ELF-1 (cell line): ENCODE measurements at regions not wholly inside any gene's neighbourhood (a gene's known extent, or its start where the extent isn't known, plus 50 kb on each side); places are given as distances from the start of the nearest gene placed in this dataset.

Source experiments
- DNase-seq: peaks from one replicate; pipeline ENCODE4 v3.0.0-alpha.2; 2016; ENCODE audit warnings: low read depth, low spot score

GRCh38 chr11:70918242-70918641 lies 334.1 kb downstream of the SHANK2 start:
- DNase-seq = no peak

DNA sequence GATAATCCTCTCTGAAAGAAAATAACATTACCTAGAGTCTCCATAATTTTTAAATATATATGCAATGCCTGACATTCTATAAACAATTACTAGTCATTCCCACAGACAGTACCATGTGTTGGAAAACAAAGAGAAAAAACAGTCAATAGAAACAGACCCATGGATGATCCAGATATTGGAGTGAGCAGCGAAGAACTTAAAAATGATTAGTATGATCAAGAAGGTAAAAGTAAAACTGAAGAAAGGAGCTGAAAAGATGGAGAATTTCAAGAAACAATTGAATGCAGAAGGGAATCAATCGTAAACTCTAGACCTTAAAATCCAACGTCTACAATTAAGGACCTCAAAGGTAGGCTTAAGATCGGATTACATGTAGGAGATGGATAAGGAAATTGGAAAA lies 330.6 kb downstream of the SHANK2 start:
- no peak for DNase-seq

GRCh38 chr11:70924108-70924507 lies 328.3 kb downstream of the SHANK2 start:
- no peak for DNase-seq

DNA sequence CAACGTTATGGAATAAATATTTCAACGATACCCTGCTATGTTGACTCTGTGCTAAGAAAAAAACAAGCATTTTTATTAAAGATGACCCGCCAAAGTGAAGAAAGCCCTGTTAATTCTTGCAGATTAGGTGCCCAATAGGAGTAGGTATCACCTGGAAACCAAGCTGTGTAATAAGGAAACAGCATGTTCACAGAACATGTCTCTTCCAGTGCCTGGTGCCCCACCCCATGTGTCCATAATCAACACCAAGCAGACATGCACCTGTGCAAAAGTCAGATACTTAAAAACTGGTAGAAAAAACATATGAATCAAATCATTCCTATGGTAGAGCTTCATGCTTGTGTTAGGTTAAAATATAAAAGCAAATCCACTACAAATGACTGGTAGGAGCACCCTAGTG lies 327.1 kb downstream of the SHANK2 start:
- no peak for DNase-seq

- no peak for DNase-seq
Observed at GRCh38 chr11:70926543-70927201, 325.7 kb downstream of the SHANK2 start.

DNA sequence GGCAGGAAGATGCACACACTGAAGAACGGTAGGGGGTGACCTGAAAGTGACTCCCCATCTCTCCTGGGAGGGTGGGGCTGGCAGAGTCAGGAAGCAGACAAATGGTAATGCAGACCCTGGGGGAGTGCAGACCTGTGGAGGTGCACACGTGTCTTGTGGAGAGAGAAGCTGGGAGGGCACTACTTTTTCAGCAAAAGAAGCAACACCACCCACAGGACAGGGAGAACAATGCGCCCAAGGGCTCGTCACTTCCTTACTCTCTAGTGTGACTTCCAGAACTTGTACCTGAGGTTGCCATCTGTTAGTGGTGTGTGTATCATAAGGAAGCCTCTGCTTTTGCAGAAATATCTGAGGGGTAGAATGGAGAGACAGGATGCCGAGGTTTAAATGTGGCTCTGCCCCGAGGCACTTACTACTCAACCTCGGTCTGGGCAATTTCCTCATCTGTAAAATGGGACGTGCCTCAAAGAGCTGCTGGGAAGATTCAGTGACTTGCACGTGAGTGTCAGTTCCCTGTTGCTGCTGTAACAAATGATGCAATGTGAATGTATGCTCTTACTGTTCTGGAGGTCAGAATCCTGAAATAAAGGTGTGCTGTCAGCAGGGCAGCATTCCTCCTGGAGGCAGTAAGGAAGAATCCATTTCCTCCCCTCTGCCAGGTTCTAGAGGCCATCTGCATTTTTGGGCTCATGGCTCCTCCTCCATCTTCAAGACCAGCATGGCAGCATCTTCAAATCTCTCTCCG lies 323.4 kb downstream of the SHANK2 start:
- DNase-seq = peak; percentile 27

DNA sequence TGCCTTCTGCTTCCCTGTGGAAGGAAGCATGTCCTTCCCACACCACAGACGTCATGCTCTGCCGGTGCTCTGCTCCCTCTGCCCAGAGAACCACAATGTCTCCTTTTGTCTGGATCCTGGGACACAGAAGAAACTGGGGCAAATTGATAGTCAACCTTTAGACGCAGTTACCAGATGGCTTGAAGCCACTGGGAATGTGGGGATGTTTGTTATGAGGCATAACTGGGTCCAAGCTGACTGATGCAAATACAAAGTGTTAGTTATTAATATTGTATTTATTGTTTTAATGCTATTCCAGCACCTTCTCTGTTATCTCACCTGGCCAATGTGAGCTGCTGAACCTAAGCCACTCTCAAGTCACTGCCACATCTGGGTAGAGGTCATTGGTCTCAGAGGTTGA lies 322.2 kb downstream of the SHANK2 start:
- no peak for DNase-seq

DNA sequence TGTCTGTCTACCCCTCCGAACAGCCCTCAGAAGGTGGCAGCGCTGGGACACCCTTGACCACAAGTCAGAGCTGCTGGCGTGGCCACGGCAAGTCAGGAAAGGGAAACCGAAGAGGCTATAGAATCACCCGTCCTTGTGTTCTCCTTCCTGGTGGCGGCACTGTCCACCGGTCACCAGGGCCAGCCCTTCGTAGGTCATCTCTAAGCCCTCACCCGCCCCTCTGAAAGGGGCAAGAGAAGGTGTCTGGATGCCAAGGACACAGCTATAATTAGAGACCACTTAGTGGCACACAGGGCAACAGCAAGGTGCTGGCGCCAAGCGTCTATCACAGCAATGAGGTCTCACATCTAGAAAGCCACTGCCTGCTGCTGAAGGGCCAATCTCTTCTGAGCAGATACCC lies 320.9 kb downstream of the SHANK2 start:
- no peak for DNase-seq

GRCh38 chr11:70933981-70934583 lies 318.3 kb downstream of the SHANK2 start:
- DNase-seq = no peak

GRCh38 chr11:70935006-70935768 lies 317.2 kb downstream of the SHANK2 start:
- no peak for DNase-seq

DNA sequence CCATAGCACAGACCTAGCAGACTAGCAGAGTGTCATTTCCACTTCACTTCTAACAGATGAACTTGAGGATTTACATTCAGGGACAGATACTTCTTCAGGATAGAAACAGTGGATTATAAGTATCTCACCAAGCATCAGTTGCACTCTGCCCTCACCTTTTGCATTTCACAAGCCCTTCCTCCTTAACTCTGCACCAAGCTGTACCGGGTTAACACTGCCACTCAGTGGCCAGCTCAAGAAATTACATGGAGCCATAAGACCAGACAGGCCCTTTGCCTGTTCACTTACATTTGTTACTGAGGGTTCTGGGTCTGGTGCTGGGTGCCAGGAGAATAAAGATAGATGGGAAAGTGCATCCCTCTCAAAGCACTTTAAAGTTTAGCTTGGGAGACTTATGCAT lies 309.8 kb downstream of the SHANK2 start:
- no peak for DNase-seq

DNA sequence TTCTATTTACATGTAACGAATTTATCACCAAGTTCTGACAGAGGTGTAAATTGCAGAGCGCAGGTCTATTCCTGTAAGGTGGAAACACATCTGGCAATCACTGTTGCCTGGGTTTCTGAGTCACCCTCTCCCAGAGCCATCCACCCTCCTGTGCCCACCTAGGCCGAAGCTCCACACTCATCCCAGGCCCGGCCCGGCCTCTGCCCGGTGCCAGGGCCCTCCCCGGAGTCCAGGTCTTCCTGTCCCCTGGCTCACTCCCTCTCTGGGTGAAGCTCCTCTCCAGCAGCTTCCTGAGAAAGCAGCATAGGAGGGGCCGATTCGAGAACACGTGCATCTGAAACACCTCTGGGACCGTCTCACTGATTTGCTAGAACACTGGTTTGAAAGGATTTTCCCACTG lies 308.2 kb downstream of the SHANK2 start:
- no peak for DNase-seq

GRCh38 chr11:70944636-70945035 lies 307.7 kb downstream of the SHANK2 start:
- DNase-seq = no peak

GRCh38 chr11:70948398-70948797 lies 304.0 kb downstream of the SHANK2 start:
- DNase-seq = no peak

DNA sequence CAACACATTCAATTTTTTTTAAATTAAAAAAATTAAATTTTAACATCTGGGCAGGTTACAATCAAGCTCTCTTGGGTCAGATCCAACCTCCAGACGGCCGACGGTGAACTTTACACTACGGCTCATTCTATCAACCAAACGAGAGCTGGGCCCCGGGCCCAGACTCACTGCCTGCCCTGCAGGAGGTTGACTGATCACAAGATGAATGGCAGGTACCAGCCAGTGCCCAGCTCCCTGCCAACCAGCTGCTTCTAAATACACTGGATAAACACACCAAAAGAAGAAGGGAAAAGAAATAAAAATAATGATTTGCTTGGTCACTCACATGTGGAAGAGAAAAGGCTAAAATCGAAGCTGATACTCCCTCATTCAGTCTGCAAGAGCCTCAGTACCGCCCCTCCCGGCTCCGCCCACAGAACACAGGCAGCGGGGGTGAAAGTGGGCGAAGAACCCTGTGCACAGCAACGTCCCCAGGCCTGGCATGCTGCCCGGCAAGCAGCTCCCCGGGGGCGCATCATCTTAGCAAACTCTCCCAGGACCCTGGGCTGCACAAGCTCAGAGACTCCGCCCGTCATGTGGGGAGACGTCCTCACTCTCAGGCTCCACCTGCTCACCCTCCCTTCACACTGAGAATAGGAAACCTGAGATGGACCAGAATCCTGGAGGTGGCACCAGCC lies 303.4 kb downstream of the SHANK2 start:
- no peak for DNase-seq

DNA sequence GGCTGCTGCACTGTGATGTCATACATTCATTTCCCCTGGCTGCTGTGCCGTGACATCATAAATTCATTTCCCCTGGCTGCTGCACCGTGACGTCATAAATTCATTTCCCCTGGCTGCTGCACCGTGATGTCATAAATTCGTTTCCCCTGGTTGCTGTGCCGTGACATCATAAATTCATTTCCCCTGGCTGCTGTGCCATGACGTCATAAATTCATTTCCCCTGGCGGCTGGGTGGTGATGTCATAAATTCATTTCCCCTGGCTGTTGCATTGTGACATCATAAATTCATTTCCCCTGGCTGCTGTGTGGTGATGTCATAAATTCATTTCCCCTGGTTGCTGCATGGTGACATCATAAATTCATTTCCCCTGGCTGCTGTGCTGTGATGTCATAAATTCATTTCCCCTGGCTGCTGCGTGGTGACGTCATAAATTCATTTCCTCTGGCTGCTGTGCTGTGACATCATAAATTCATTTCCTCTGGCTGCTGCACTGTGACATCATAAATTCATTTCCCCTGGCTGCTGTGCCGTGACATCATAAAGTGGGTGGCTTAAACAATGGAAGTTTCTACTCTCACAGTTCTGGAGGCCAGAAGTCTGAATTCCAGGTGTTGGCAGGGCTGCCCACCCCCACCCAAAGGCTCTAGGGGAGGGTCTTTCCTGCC lies 301.1 kb downstream of the SHANK2 start:
- no peak for DNase-seq

GRCh38 chr11:70952191-70952590 lies 300.2 kb downstream of the SHANK2 start:
- no peak for DNase-seq

DNA sequence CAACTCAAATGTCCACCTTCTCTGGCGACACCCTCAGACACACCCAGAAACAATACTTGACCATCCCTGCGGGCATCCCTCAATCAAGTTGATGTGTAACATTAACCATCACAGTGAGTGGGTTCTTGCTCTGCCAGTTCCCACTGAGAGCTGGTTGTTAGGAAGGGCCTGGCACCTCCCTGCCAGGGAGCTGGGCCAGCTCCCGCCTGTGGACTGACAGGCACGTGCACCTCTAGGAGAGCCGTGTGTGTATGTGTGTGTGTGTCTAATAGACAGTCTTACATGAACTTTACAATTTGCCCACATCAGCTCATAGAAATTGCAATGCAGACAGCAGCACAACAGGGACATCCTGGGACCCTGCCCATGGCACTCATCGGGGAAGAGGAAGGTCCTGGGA lies 298.7 kb downstream of the SHANK2 start:
- DNase-seq = no peak

- DNase-seq = no peak
Observed at GRCh38 chr11:70954471-70954870, 297.9 kb downstream of the SHANK2 start.
